Smooth muscle cell (in vitro differentiated cells): ENCODE measurements at regions not wholly inside any gene's neighbourhood (a gene's known extent, or its start where the extent isn't known, plus 50 kb on each side); places are given as distances from the start of the nearest gene placed in this dataset.

Source experiments
- DNase-seq: peaks from one replicate; lab custom pipeline; 2025; ENCODE audit not compliant: unreplicated experiment; lab: John Stamatoyannopoulos, UW
- H2AFZ ChIP-seq: fragments of 200-600 bp; sonication (generic); 2 replicates; pipeline ENCODE4 v1.6.0; 2016; ENCODE audit warnings: antibody characterized with exemption, low read depth, mild to moderate bottlenecking
- H3F3A ChIP-seq: fragments of 200-600 bp; sonication (generic); 2 replicates; pipeline ENCODE4 v1.6.0; 2017; ENCODE audit warnings: antibody characterized with exemption, low read depth
- H3K27ac ChIP-seq: fragments of 200-600 bp; sonication (generic); 2 replicates; pipeline ENCODE4 v1.5.1; 2016; ENCODE audit warnings: low read depth, mild to moderate bottlenecking
- H3K27me3 ChIP-seq: fragments of 200-600 bp; sonication (generic); 2 replicates; pipeline ENCODE4 v1.6.1; 2016; ENCODE audit warnings: low read depth, mild to moderate bottlenecking
- H3K36me3 ChIP-seq: fragments of 200-600 bp; sonication (generic); 2 replicates; pipeline ENCODE4 v1.5.1; 2016; ENCODE audit warnings: low read depth
- H3K4me1 ChIP-seq: fragments of 200-600 bp; sonication (generic); 2 replicates; pipeline ENCODE4 v1.5.1; 2016; ENCODE audit warnings: low read depth
- H3K4me2 ChIP-seq: fragments of 200-600 bp; sonication (generic); 2 replicates; pipeline ENCODE4 v1.6.0; 2016; ENCODE audit warnings: mild to moderate bottlenecking
- H3K4me3 ChIP-seq: fragments of 200-600 bp; sonication (generic); 2 replicates; pipeline ENCODE4 v1.5.1; 2016; ENCODE audit warnings: mild to moderate bottlenecking
- H3K79me2 ChIP-seq: fragments of 200-600 bp; sonication (generic); 2 replicates; pipeline ENCODE4 v1.6.0; 2016; ENCODE audit warnings: low read depth, mild to moderate bottlenecking
- H3K9ac ChIP-seq: fragments of 200-600 bp; sonication (generic); 2 replicates; pipeline ENCODE4 v1.6.0; 2016; ENCODE audit warnings: low read depth
- H3K9me3 ChIP-seq: fragments of 200-600 bp; sonication (generic); replicated peaks from 2 replicates; pipeline ENCODE4 v1.5.1; 2016; ENCODE audit warnings: low read depth
- H4K20me1 ChIP-seq: fragments of 200-600 bp; sonication (generic); 2 replicates; pipeline ENCODE4 v1.6.0; 2016; ENCODE audit warnings: low read depth
- CTCF ChIP-seq: fragments of 200-600 bp; sonication (generic); IDR thresholded peaks from 2 replicates; pipeline ENCODE4 v1.5.1; 2017; ENCODE audit warnings: borderline replicate concordance, mild to moderate bottlenecking, antibody characterized with exemption; ENCODE audit not compliant: insufficient read depth, poor library complexity, severe bottlenecking
- whole genome bisulfite sequencing: methylation state at CpG from one replicate; pipeline ENCODE4 v1.1.7; 2016; ENCODE audit warnings: low lambda C conversion rate; 5-methylcytosine and 5-hydroxymethylcytosine counted together

DNA sequence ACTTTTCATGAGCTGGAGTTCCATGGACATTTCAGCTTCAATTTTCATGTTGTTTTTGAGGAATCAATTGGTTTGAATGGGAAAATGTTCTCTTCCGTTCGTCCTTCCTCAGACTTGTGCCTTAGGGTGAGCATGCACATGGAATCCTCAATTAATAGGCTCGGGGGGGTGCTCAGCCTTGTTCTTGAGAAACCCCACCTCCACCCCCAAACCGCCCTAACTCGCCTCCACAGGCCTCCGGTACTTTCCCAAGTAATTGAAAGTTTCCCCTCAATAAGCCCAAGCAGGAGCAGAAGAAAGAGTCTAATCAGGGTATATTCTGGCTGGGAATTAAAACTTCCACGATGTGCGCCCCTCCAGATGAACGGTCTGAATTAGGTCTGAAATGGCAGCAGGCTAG lies 945.2 kb downstream of the GRID1 start:
- no peak overlapping the region for H3K27ac ChIP-seq
- H3K4me2 ChIP-seq = no peak overlapping the region
- 98% methylated on average over 9 of the region's 9 CpGs for WGBS
- H4K20me1 ChIP-seq = no peaks in the 10 kb centered on the region
- H3K4me1 ChIP-seq = no peaks in the 10 kb centered on the region
- H3K4me3 ChIP-seq = no peak overlapping the region
- H3F3A ChIP-seq = no peaks in the 10 kb centered on the region
- no peaks in the 10 kb centered on the region for H3K79me2 ChIP-seq
- no peaks in the 10 kb centered on the region for H3K36me3 ChIP-seq
- no peak for DNase-seq
- no peaks in the 10 kb centered on the region for H3K27me3 ChIP-seq
- H2AFZ ChIP-seq = no peak overlapping the region
- no peaks in the 10 kb centered on the region for H3K9me3 ChIP-seq
- H3K9ac ChIP-seq = no peak overlapping the region
- no peak for TF ChIP-seq CTCF

GRCh38 chr10:85429126-85429525 lies 937.5 kb downstream of the GRID1 start:
- H3K27me3 ChIP-seq = no peaks in the 10 kb centered on the region
- no peaks in the 10 kb centered on the region for H4K20me1 ChIP-seq
- H3K4me2 ChIP-seq = no peak overlapping the region
- no peaks in the 10 kb centered on the region for H3F3A ChIP-seq
- H3K79me2 ChIP-seq = no peaks in the 10 kb centered on the region
- H3K9me3 ChIP-seq = no peaks in the 10 kb centered on the region
- no peak for DNase-seq
- no peaks in the 10 kb centered on the region for H3K4me1 ChIP-seq
- no peak for TF ChIP-seq CTCF
- H3K4me3 ChIP-seq = no peak overlapping the region
- H3K36me3 ChIP-seq = no peaks in the 10 kb centered on the region
- 83% methylated on average over 3 of the region's 3 CpGs for WGBS
- no peak overlapping the region for H2AFZ ChIP-seq
- H3K9ac ChIP-seq = no peak overlapping the region
- no peak overlapping the region for H3K27ac ChIP-seq

GRCh38 chr10:85430991-85431390 lies 935.6 kb downstream of the GRID1 start:
- WGBS = 56% methylated on average over 2 of the region's 2 CpGs
- Histone ChIP-seq H3K9me3 (no peaks in the 10 kb centered on the region), H3K79me2 (no peaks in the 10 kb centered on the region), H3K27ac (no peak overlapping the region), H2AFZ (no peak overlapping the region), H3K4me1 (no peaks in the 10 kb centered on the region), H3F3A (no peaks in the 10 kb centered on the region), H3K27me3 (no peaks in the 10 kb centered on the region), H3K4me2 (no peak overlapping the region), H3K9ac (no peak overlapping the region), H4K20me1 (no peaks in the 10 kb centered on the region), H3K36me3 (no peaks in the 10 kb centered on the region), H3K4me3 (no peak overlapping the region)
- no peak for TF ChIP-seq CTCF
- DNase-seq = no peak

DNA sequence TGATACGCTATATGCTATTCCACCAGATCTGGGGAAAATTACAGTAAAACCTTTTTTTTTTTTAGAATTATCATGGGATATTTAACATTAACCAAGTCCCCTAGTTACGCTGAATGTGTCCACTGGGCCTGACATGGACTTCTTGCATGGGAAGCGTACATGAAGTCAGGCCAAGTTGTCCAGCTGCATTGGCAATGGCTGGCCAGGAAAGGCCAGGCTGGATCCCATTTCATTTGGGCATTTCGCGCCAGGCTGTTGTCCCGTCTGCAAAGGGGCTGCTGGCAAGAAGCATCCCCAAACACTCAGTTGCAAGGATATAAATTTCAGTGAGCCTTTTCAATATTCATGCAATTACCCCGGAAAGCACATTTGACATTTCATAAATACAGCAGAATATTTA lies 933.3 kb downstream of the GRID1 start:
- Histone ChIP-seq H3K36me3 (no peaks in the 10 kb centered on the region), H3K9me3 (no peaks in the 10 kb centered on the region), H3K27me3 (no peaks in the 10 kb centered on the region), H2AFZ (no peak overlapping the region), H3K4me1 (no peaks in the 10 kb centered on the region), H3K4me2 (no peak overlapping the region), H4K20me1 (no peaks in the 10 kb centered on the region), H3K27ac (no peak overlapping the region), H3K4me3 (no peak overlapping the region), H3K79me2 (no peaks in the 10 kb centered on the region), H3K9ac (no peak overlapping the region), H3F3A (no peaks in the 10 kb centered on the region)
- DNase-seq = no peak
- no peak for TF ChIP-seq CTCF
- WGBS = 99% methylated on average over 7 of the region's 7 CpGs
